ENCODE measurements at regions not wholly inside any gene's neighbourhood (a gene's known extent, or its start where the extent isn't known, plus 50 kb on each side); places are given as distances from the start of the nearest gene placed in this dataset.

- Histone ChIP-seq H3K4me3 (no peak overlapping the region), H3K27me3 (ENCODE audit: low read depth) (peaks cover 49% of the 10 kb centered on the region), H3K9me3 (replicated peaks) (peaks cover 28% of the 10 kb centered on the region), H3K4me1 (no peaks in the 10 kb centered on the region), H3K36me3 (no peaks in the 10 kb centered on the region), H3K27ac (replicated peaks) (no peak overlapping the region)
- DNase-seq, result no peak
- TF ChIP-seq CTCF (IDR thresholded peaks at IDR 0.05; ENCODE audit: borderline replicate concordance), result no peak
- intact Hi-C loops (cut with micrococcal nuclease), result no loop called here
Measured at GRCh38 chr22:19644314-19645223, 69.7 kb upstream of the SEPTIN5 start.

- Histone ChIP-seq H3K4me1 (no peaks in the 10 kb centered on the region), H3K27me3 (ENCODE audit: low read depth) (peaks cover 49% of the 10 kb centered on the region), H3K27ac (replicated peaks) (no peak overlapping the region), H3K9me3 (replicated peaks) (peaks cover 28% of the 10 kb centered on the region), H3K4me3 (no peak overlapping the region), H3K36me3 (no peaks in the 10 kb centered on the region)
- TF ChIP-seq CTCF (IDR thresholded peaks at IDR 0.05; ENCODE audit: borderline replicate concordance), result no peak
- intact Hi-C loops (cut with micrococcal nuclease), result no loop called here
- no peak for DNase-seq
Measured at GRCh38 chr22:19645391-19645790, 68.9 kb upstream of the SEPTIN5 start.

GRCh38 chr22:19645905-19646304, 68.4 kb upstream of the SEPTIN5 start:
- H3K27ac ChIP-seq (replicated peaks), result no peak overlapping the region
- intact Hi-C loops (cut with micrococcal nuclease), result no loop called here
- H3K4me3 ChIP-seq, result no peak overlapping the region
- H3K9me3 ChIP-seq (replicated peaks), result peaks cover 28% of the 10 kb centered on the region
- H3K4me1 ChIP-seq, result no peaks in the 10 kb centered on the region
- DNase-seq, result no peak
- no peak for TF ChIP-seq CTCF (IDR thresholded peaks at IDR 0.05; ENCODE audit: borderline replicate concordance)
- peaks cover 48% of the 10 kb centered on the region for H3K27me3 ChIP-seq (ENCODE audit: low read depth)
- no peaks in the 10 kb centered on the region for H3K36me3 ChIP-seq

GRCh38 chr22:19646383-19646782, 67.9 kb upstream of the SEPTIN5 start:
- Histone ChIP-seq H3K36me3 (no peaks in the 10 kb centered on the region), H3K4me1 (no peaks in the 10 kb centered on the region), H3K27ac (replicated peaks) (no peak overlapping the region), H3K4me3 (no peak overlapping the region), H3K9me3 (replicated peaks) (peaks cover 28% of the 10 kb centered on the region), H3K27me3 (ENCODE audit: low read depth) (peaks cover 44% of the 10 kb centered on the region)
- TF ChIP-seq CTCF (IDR thresholded peaks at IDR 0.05; ENCODE audit: borderline replicate concordance), result no peak
- intact Hi-C loops (cut with micrococcal nuclease), result no loop called here
- DNase-seq, result no peak

- H3K9me3 ChIP-seq (replicated peaks), result peaks cover 28% of the 10 kb centered on the region
- DNase-seq, result no peak
- intact Hi-C loops (cut with micrococcal nuclease), result no loop called here
- peaks cover 26% of the 10 kb centered on the region for H3K27me3 ChIP-seq (ENCODE audit: low read depth)
- no peak for TF ChIP-seq CTCF (IDR thresholded peaks at IDR 0.05; ENCODE audit: borderline replicate concordance)
- no peak overlapping the region for H3K27ac ChIP-seq (replicated peaks)
- no peaks in the 10 kb centered on the region for H3K36me3 ChIP-seq
- no peak overlapping the region for H3K4me3 ChIP-seq
- H3K4me1 ChIP-seq, result no peaks in the 10 kb centered on the region
Measured at GRCh38 chr22:19648419-19648929, 65.8 kb upstream of the SEPTIN5 start.
